ENCODE measurements at regions not wholly inside any gene's neighbourhood (a gene's known extent, or its start where the extent isn't known, plus 50 kb on each side); places are given as distances from the start of the nearest gene placed in this dataset.

- Histone ChIP-seq H3K27me3 (ENCODE audit: insufficient read depth, low read depth) (no peaks in the 10 kb centered on the region), H3K4me1 (ENCODE audit: low read depth, poor library complexity, severe bottlenecking) (no peaks in the 10 kb centered on the region), H3K79me2 (ENCODE audit: insufficient read depth, low read depth) (no peaks in the 10 kb centered on the region), H3K4me2 (no peak overlapping the region), H4K20me1 (ENCODE audit: insufficient read depth) (no peaks in the 10 kb centered on the region), H3K9ac (no peak overlapping the region), H3K36me3 (ENCODE audit: insufficient read depth) (no peaks in the 10 kb centered on the region), H2AFZ (ENCODE audit: low read depth) (no peak overlapping the region), H3K4me3 (IDR thresholded peaks at IDR 0.05; ENCODE audit: insufficient read depth, low read depth, low read length) (no peak overlapping the region), H3K27ac (no peak overlapping the region)
- no peak for TF ChIP-seq CTCF (conservative IDR thresholded peaks at IDR 0.05; ENCODE audit: low read depth, low read length)
These were observed 300.1 kb downstream of the MFSD1 start for GRCh38 chr3:159102001-159102400.

DNA sequence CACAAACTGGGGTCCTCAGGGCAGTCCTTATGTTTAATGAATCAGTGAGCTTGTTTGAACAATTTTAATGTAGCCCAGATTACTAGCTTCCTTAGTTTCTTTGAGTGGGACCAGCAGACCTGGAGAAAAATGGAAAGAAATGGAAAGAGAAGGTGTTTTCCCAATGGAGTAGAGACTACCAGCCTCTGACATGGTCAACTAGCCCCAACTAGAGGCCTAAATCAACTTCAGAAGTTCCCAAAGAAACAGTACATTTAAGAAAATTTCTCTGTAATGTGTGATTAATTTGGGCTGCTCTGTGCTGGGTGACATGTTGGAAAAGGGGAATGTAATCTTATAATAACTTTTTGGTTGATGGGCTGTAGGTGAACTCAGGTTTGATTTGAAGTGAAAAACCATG, 310.9 kb downstream of the MFSD1 start:
- no peaks in the 10 kb centered on the region for H4K20me1 ChIP-seq (ENCODE audit: insufficient read depth)
- no peaks in the 10 kb centered on the region for H3K36me3 ChIP-seq (ENCODE audit: insufficient read depth)
- H2AFZ ChIP-seq (ENCODE audit: low read depth) = no peak overlapping the region
- H3K4me2 ChIP-seq = no peak overlapping the region
- no peak for TF ChIP-seq CTCF (conservative IDR thresholded peaks at IDR 0.05; ENCODE audit: low read depth, low read length)
- no peak overlapping the region for H3K4me3 ChIP-seq (IDR thresholded peaks at IDR 0.05; ENCODE audit: insufficient read depth, low read depth, low read length)
- H3K9ac ChIP-seq = no peak overlapping the region
- H3K27me3 ChIP-seq (ENCODE audit: insufficient read depth, low read depth) = no peaks in the 10 kb centered on the region
- no peaks in the 10 kb centered on the region for H3K79me2 ChIP-seq (ENCODE audit: insufficient read depth, low read depth)
- no peak overlapping the region for H3K27ac ChIP-seq
- no peaks in the 10 kb centered on the region for H3K4me1 ChIP-seq (ENCODE audit: low read depth, poor library complexity, severe bottlenecking)

GRCh38 chr3:159113221-159113875, 311.5 kb downstream of the MFSD1 start:
- Histone ChIP-seq H3K79me2 (ENCODE audit: insufficient read depth, low read depth) (no peaks in the 10 kb centered on the region), H4K20me1 (ENCODE audit: insufficient read depth) (no peaks in the 10 kb centered on the region), H3K27ac (no peak overlapping the region), H3K4me2 (no peak overlapping the region), H3K36me3 (ENCODE audit: insufficient read depth) (no peaks in the 10 kb centered on the region), H3K27me3 (ENCODE audit: insufficient read depth, low read depth) (no peaks in the 10 kb centered on the region), H3K4me1 (ENCODE audit: low read depth, poor library complexity, severe bottlenecking) (no peaks in the 10 kb centered on the region), H3K9ac (no peak overlapping the region), H2AFZ (ENCODE audit: low read depth) (no peak overlapping the region), H3K4me3 (IDR thresholded peaks at IDR 0.05; ENCODE audit: insufficient read depth, low read depth, low read length) (no peak overlapping the region)
- no peak for TF ChIP-seq CTCF (conservative IDR thresholded peaks at IDR 0.05; ENCODE audit: low read depth, low read length)

DNA sequence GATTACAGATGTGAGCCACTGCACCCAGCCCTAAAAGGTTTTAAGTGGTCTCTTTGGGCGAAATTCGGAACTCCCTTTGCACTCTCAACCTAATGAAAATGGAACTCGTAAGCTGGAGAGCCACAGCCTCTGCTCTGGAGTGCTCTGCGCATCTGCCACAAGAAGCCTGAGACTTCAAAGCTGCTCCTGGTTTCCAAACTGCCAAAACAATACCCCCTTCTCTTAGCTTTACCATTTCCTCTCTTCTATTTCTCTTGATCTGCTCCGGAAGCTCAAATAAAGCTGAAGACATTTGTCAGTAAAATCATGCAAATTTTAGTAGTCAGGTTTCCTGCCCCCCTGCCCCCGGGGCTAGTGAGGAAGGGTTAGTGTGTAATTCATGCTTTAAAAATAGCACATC, 312.7 kb downstream of the MFSD1 start:
- H3K27me3 ChIP-seq (ENCODE audit: insufficient read depth, low read depth) = no peaks in the 10 kb centered on the region
- H3K4me1 ChIP-seq (ENCODE audit: low read depth, poor library complexity, severe bottlenecking) = no peaks in the 10 kb centered on the region
- H3K79me2 ChIP-seq (ENCODE audit: insufficient read depth, low read depth) = no peaks in the 10 kb centered on the region
- no peak for TF ChIP-seq CTCF (conservative IDR thresholded peaks at IDR 0.05; ENCODE audit: low read depth, low read length)
- H3K27ac ChIP-seq = no peak overlapping the region
- no peaks in the 10 kb centered on the region for H4K20me1 ChIP-seq (ENCODE audit: insufficient read depth)
- H3K4me2 ChIP-seq = no peak overlapping the region
- H3K9ac ChIP-seq = no peak overlapping the region
- no peak overlapping the region for H3K4me3 ChIP-seq (IDR thresholded peaks at IDR 0.05; ENCODE audit: insufficient read depth, low read depth, low read length)
- H2AFZ ChIP-seq (ENCODE audit: low read depth) = no peak overlapping the region
- H3K36me3 ChIP-seq (ENCODE audit: insufficient read depth) = no peaks in the 10 kb centered on the region

All from KMS-11 (cell line).